ENCODE measurements at regions not wholly inside any gene's neighbourhood (a gene's known extent, or its start where the extent isn't known, plus 50 kb on each side); places are given as distances from the start of the nearest gene placed in this dataset.

DNA sequence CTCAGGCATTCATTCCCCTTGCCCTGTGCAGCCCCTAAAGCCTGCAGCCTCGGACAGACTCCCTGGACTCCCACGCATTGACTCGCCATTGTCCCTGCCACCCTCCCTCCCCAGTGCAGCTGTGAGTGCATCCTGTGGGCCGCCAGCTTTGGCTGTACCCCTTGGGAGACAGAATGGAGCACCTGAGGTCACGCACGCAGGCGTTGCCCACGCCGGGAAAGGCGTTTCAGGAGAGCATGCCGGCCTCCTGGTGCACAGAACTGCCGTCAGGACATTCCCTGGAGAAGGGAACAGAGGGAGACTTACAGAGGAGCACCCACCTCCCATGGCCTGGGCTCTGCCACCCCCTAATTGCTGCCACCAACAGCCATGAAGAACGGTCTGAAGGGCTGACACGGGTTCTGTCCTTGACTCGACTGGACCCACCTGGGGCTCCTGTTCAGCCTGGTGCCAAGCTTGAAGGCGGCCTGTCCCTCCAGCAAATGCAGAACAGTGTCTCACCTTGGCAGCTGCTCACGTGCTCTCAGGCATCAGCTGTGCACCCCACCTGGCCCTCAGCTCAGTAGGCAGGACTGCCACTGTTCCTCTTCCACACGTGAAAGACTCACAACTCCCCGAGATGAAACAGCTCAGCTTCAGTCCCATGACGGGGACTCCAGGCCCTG lies 503.8 kb downstream of the BRD1 start:
- DNase-seq = no peak

DNA sequence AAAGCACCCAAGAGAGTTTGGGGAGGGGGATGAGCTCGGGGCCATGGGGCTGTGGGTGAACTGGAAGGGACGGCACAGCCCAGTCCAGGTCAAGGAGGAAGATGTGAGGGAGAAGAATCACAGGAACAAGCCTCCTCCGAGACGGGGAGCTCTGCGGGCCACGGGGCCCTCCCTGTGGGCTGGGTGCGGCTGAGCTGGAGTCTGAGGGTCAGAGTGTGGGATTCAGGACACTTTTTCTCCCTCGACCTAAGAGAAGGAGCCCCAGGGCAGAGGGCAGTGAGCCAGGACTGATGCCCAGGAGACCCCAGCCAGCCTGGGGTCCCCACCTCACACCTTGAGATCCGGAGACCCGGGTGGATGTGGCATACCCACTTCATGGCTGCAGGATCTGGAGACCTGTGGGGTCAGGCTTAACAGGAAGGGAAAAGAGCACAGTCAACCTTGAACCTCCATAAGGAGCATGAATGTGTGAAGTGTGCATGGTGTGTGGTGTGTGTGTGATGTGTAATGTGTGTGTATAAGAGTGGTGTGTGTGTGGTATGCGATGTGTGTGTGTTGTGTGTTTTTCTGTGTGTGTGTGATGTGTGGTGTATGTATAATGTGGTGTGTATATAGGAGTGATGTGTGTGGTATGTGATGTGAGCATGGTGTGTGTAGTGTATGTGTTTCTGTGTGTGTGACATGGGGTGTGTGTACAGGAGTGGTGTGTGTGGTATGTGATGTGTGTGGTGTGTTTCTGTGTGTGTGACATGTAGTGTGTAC lies 504.6 kb downstream of the BRD1 start:
- DNase-seq = no peak

DNA sequence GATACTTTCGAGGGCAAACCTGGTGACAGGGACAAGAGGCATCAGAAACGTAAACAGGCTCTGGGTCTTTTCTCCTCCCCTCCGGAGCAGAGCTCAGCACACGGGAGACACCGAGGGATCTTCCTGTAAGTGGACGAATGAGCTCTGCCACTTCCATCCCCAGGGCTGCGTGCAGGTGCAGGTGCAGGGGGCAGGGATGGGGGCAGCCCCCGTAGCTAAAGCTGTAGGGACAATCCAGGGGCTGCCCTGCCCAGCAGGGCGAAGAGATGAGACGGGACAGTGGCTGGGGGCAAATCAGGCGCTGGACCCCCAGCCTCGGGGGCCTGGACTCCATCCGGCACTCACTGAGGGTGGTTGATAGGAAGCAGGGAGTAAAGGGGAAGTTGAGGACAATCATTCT lies 505.4 kb downstream of the BRD1 start:
- no peak for DNase-seq

DNA sequence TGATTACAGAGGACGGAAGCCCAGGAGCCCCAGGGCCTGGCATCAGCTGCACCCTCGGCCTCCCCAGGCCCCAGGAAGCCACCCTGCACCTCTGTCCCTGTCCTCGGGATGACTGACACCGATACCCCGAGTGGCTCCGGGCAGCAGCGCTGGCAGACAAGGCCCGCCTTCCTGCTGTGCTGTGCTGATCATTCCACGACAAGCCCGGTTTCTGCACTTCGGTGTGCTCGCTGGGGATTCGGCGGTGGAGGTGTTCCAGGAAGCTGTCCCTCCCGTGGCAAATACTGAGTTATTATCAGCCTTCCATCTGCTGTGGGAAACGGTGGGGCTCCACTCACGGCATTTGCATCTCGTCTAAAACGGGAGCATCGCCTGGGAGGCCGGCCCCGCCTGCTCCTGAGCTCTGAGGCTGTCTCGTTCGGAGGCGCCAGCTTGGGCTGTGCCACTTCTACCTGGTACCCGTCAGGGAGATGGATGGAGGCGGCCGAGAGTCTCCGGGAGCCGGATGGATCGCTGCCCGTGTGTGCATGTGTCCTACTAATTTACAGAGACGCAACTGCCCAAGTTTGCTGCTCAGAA lies 506.1 kb downstream of the BRD1 start:
- no peak for DNase-seq

DNA sequence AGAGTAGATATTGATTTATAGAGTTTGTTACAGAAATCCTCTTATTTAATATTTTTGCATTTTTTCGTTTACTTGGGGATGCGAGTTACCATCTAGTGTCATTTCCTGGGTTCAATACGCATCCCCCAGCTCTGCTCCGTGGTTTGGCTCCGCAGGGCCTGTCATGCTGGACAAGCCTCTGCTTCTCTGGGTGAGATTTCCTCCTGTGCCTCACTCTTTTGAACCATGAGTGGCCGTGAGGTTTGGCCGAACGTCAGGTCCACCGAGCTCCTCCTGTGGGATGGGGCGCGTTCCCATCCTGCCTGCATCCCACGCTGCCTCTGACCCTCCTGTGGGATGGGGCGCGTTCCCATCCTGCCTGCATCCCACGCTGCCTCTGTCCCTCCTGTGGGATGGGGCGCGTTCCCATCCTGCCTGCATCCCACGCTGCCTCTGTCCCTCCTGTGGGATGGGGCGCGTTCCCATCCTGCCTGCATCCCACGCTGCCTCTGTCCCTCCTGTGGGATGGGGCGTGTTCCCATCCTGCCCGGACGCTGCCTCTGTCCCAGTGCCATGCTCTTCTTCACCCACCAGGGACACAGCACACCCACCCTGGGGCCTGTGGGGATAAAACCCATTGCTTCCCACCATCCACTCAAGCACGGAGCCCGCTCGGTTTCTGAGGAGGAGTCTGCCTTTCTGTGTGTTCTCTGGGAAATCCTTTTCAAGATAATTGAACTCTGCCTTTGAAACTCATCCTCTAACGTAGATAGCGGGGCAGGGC lies 506.8 kb downstream of the BRD1 start:
- DNase-seq = no peak

DNA sequence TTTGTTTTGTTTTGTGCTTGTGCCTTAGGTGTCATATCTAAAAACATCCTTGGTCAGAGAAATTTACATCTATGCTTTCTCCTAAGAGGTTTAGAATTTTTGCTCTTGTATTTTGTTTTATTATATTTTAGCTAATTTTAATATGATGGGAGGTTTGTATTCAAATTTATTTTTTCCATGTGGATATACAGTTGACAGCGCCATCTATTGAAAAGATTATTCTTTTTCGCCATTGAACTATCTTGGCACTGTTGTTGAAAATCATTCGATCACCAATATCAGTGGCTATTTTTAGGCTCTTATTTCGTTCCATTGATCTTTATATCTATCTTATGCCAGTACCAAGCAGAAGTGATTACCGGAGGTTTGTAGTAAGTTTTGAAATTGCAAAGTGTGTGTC lies 510.3 kb downstream of the BRD1 start:
- no peak for DNase-seq

DNA sequence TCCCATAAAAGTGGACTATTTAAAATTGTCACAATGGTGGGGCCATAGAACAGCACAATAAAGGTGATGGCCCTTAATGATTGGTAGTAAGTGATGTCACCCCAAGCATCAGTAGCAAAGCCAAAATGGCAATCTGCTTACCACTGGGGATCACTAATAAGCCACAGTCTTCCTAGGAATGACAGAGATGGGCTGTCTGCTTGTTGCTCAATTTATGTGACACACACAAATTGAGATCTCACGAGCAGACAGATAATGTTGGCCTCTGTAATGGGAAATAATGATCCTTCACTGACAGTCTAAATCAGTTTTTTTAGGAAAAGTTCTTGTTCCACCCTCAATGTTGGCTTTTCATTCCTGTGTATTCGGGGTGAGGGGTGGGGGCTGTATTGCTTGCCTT lies 515.1 kb downstream of the BRD1 start:
- DNase-seq = no peak

DNA sequence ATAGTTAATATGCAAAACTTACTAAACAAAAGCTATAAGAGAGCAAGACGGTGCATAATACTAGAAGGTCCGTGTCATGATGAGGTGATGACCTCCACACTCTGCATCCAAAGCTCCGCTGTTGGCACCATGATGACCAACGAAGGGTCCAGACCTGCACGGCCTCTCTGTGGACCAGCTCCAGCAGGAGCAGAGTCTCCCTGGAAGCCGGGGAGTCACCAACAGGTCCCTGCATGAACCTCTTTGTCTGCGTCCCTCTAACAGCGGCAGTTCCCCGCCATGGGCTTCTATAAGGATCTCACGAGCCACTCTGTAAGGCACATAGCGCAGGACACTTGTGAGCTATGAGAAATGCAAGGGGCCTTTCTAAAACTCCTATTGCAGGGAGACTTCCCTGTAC lies 517.3 kb downstream of the BRD1 start:
- DNase-seq = no peak

DNA sequence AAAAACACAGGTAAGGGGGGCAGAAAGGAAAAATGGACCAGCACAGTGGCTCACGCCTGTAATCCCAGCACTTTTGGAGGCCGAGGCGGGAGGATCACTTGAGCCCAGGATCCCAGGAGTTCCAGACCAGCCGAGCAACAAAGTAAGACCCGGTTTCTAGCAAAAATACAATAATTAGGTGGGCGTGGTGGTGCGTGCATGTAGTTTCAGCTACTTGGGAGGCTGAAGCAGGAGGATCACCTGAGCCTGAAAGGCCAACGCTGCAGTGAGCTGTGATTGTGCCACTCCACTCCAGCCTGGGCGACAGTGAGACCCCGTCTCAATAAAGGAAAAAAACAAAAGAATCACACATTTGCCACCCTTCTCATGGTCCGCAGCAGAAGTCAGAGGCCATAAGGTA lies 519.4 kb downstream of the BRD1 start:
- DNase-seq = no peak

DNA sequence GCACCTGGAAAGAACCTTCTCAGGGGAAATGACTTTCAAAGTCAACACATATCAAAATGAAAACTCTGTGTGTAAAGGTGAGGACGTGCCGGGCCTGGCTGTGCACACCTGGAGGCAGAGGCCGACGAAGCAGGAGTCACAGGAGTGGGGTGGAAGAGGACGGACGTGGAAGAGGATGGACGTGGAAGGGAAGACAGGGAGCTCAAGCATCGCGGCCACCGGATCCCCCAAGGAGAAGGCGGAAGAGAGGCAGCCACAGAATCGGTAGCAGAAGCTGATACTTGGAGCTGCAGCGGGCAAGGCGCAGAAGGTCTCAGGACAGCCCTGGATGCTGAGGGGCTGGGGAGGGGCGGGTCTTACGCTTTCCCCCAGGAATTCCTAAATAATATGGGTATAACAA lies 519.8 kb downstream of the BRD1 start:
- no peak for DNase-seq

DNA sequence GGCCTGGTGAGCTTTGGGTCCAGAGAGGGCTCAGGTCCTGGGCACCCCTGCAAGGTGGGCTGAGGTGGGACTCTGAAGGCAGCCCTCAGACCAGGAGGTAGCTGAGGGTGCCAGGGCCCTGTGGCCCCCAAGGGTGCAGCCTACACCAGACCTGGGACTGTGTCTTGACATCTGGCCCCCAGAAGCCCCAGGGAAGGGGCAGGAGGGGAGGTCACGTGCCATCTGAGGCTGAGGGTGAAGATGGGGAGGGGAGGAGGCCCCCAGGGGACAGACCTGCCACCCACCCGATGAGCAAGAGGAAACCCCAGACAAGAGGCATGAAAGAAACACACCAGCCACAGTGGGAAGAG lies 520.2 kb downstream of the BRD1 start:
- no peak for DNase-seq

DNA sequence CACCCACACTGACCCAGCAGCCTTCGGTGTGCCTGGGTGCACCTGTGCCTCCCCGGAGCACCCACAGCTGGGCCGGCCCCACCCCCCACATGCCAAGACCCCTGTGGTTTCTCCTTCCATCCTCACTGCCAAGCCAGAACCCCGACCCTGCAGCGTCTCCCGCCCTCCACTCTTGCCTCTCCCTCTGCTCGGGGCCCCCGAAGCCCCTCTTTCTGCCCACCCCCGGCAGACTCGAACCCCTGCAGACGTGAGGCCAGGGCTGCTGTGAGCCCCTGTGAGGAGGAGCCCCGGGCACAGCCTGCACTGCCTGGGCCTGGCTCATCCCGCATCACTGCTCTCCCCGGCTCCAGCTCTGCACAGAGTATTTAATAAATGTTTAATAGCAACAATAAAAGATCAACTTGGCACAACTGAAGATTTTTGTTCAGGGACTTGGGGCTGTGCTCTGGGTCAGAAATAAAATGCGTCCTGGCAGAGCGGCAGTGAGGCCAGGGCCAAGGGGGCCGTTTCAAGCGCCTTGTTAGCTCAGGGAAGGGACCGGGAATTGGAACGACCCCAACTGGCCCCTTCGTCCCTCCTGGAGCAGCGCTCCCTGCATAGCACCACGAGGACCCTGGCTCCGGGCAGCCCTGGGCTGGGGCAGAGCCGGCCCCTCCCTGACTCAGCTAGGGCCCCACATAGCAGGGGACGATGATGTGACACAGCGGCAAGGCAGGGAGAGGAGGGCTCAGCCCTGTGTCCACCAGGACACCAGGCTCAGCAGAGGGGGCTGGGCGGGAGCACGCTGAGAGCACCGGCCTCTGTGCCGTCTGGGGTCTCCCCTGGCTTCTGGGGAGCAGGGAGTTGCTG lies 520.8 kb downstream of the BRD1 start:
- DNase-seq = no peak

DNA sequence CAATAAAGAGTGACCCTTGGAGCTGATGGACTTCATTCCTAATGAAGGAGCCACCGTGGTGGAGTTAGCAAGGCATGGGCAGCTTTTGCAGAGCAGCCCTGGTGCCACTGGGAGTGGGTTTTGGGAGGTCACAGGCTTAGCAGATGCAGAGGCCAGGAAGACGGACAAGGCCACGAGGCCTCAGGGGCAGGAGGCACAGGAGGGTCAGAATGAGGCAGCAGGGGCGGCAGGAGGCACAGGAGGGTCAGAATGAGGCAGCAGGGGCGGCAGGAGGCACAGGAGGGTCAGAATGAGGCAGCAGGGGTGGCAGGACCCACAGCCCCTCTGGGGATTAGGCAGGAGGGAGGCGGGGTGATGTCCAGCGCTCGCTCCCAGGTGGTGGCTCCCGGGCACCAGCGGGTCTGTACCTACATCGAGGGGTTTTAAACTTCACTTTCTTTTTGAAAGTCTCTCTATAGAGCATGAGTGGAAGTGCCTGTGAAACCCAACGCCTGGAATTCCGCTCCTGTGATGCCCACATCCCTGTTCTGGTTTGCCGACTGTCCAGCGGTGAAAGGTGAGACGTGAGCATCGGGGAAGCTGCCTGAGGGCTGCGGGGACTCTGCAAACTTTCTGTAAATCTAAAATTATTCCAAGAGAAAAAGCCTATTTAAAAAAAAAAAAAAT lies 521.6 kb downstream of the BRD1 start:
- no peak for DNase-seq

DNA sequence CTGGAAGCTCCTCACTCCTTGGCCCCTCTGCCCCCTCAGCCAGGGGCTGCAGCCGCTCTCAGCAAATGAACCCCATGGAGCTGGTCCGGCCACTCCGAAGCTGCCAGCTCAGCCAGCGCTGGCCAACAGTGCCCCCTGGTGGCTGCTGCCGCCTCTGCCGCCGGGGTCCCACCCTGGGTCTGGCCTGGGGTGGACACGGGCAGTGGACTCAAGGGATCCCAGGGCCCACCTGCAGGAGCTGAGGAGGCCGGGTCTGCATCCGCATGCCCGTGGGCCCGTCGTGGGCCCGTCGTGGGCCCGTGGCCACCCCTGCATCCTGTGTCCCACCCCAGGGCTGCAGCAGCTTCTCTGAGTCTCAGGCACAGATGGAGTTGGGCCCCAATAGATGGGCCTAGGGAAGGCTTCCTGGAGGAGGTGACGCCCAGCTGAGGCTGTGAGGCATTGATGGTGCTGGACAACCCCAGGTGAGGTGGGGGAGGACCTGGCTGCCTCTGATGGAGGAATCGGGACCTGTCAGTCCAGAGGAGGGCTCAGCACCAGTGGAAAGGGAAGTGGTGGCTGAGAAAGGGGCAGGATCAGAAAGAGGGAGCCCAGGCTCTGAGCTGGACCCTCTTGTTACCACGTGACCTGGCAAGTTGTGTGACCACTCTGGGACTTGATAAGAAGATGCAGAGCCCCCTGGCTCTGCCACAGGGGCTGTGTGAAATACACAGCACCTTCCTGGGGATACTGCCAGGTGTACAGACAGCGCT lies 522.3 kb downstream of the BRD1 start:
- no peak for DNase-seq

DNA sequence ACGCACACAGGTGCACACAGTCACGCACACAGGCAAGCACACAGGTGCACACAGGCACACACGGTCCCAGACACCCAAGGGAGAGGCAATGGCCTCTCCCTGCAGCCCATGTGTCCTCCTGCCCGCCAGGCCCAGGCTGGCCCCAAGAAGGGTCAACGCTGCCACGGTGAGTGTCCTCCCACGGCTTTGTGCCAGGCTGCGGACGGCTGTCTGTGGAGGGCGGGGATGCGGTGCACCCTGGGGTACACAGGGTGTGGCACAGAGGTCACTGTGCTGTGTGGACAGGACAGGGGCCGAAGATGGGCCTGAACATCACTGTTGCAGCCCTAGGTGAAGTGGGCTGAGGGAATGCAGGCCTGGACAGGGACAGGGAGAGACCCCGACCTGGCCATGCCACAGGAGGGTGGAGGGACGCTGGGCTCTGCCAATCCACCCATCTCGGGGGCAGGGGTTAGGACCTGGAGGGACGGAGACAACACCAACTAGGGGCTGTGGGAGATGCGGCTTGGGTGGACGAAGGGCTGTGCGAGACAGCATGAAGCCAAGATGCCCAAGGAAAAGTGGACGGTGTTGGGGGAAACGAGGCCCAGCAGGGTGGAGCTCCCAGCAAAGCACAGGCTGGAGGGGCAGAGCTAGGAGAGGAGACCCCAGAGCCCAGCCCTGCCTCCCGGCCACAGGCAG lies 523.8 kb downstream of the BRD1 start:
- no peak for DNase-seq

DNA sequence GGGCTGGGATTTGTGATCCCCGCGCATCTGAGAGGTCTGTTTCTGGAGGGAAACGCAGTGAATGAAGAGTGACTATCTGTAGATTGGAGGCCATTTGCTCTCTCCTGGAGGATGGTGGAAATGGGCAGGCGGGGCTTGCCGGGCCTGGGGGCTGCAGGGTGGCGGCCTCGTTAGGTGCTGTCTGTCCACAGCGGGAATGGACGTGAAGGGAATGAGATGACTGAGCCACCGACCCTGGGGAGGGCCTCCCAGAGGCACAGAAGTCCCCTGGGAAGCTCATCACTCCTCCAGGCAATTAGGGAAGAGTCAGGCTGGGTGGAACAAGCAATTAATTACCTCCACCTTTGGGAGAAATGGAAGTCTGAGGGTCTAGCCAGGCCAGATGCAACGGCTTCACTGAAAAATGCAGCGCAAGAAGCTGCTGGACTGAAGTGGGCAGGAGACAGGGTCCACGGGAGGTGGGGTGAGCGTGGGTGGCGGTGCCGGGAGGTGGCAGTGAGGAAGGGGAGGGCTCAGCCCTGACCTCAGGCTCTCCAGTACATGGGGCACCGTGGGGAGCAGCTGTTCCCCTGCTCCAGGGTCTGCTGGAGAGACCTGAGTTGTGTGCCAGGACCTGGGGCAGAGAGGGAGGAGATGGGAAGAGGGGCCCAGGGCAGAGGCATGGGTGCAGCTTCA lies 524.5 kb downstream of the BRD1 start:
- no peak for DNase-seq

DNA sequence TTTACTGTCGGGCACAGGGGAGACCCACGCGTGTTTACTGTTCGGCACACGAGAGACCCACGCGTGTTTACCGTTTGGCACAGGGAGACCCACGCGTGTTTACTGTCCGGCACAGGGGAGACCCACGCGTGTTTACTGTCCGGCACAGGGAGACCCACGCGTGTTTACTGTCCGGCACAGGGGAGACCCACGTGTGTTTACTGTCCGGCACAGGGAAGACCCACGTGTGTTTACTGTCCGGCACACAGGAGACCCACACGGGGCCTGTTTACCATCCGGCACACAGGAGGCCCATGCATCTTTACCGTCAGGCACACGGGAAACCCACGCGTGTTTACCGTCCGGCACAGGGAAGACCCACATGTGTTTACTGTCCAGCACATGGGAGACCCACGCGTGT lies 525.1 kb downstream of the BRD1 start:
- no peak for DNase-seq

DNA sequence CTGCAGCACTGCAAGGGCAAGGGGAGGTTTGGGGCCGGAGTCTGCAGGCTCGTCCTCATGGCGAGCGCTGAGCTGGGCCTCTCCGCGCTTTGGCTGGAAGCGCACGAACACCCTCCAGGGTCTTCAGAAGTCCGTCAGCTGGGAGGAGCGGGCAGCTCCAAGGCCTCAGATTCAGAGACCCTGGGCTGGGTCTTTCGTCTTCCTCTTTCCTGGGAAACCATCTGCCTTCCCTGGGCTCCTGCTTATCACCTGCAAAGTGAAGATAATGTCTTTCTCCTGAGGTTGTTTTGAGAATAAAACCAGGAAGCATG lies 525.6 kb downstream of the BRD1 start:
- DNase-seq = no peak

DNA sequence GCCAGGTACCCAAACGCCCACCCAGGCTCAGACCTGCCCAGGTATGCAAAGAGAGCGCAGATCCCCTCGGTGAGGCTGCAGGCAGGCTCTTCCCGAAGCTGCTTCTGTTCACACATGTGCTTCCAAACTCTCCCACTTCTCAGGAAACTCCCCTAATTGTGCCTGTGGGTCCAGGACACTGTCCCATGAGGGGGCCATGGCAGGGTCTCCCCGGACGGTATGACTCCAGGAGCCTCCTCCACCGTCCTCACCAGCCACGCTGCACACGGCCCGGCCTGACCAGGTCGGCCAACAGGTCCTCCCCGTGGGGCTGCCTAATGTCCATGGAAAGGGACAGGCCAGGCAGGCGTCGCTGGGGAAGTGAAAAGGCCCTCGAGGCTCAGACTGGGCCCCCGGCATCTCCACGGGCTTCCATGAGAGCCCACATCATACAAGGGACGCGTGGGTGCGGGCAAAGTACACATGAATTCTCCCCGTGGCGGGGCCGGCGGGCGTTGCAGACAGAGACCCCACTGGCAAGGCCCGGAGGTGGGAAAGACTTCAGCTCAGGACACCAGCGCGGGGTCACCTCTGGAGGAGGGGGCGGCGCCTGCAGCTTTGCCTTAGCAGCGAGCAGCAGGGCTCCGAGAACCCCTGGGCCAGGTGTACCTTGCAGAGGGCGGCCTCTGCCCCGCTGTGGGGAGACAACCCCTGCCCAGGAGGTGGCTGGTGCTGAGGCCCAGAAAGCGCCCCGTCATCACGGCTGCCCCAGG lies 526.1 kb downstream of the BRD1 start:
- DNase-seq = no peak

Measured in skin of body (tissue), 1 donor.